ENCODE measurements at regions not wholly inside any gene's neighbourhood (a gene's known extent, or its start where the extent isn't known, plus 50 kb on each side); places are given as distances from the start of the nearest gene placed in this dataset.

DNA sequence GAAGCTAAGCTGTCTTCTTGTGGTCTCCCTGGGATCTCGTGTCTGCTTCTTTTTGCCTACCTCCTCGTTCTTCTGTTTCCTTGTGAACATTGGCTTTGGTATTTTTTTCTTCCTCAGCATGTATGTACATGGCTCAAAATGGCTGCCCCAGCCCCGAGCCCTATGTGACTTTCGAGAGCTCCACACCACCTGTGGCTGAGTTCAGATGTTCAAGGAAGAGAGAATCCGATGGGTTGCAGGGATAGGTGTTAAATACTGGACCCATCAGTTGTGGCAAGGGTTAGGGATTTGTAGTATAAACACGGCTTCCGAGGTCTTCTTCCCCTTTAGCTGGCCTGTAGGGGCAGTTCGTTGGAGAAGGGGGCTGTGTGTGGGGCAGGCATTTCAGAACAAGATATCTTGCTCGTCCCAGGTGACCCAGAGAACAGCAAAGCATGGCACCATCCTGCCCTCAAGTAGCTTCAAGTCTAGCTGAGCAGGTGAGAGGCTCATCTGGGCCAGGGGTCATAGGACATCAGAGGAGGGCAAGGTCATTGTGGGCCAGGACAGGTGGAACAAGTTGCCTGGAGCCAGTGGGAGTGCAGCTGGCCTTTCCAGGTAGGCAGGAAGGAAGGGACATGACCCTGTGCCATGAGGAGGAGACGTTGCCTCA is 57.2 kb upstream of the COMTD1 start:
- TF ChIP-seq, protein P1, sequence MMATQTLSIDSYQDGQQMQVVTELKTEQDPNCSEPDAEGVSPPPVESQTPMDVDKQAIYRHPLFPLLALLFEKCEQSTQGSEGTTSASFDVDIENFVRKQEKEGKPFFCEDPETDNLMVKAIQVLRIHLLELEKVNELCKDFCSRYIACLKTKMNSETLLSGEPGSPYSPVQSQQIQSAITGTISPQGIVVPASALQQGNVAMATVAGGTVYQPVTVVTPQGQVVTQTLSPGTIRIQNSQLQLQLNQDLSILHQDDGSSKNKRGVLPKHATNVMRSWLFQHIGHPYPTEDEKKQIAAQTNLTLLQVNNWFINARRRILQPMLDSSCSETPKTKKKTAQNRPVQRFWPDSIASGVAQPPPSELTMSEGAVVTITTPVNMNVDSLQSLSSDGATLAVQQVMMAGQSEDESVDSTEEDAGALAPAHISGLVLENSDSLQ (IDR thresholded peaks at IDR 0.05): no peak
- TF ChIP-seq, protein P2, sequence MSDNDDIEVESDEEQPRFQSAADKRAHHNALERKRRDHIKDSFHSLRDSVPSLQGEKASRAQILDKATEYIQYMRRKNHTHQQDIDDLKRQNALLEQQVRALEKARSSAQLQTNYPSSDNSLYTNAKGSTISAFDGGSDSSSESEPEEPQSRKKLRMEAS (IDR thresholded peaks at IDR 0.05; ENCODE audit: low read depth, low read length): no peak
- no peak for TF ChIP-seq BHLHE40 (IDR thresholded peaks at IDR 0.05; ENCODE audit: borderline replicate concordance in 1 of 2, low read depth in 2 of 2, low read length in 1 of 2)
- TF ChIP-seq MXI1 (IDR thresholded peaks at IDR 0.05; ENCODE audit: low read depth, low read length): no peak
- TF ChIP-seq BRCA1 (IDR thresholded peaks at IDR 0.05; ENCODE audit: low read depth, low read length): no peak
- TF ChIP-seq, protein P3, sequence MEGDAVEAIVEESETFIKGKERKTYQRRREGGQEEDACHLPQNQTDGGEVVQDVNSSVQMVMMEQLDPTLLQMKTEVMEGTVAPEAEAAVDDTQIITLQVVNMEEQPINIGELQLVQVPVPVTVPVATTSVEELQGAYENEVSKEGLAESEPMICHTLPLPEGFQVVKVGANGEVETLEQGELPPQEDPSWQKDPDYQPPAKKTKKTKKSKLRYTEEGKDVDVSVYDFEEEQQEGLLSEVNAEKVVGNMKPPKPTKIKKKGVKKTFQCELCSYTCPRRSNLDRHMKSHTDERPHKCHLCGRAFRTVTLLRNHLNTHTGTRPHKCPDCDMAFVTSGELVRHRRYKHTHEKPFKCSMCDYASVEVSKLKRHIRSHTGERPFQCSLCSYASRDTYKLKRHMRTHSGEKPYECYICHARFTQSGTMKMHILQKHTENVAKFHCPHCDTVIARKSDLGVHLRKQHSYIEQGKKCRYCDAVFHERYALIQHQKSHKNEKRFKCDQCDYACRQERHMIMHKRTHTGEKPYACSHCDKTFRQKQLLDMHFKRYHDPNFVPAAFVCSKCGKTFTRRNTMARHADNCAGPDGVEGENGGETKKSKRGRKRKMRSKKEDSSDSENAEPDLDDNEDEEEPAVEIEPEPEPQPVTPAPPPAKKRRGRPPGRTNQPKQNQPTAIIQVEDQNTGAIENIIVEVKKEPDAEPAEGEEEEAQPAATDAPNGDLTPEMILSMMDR (IDR thresholded peaks at IDR 0.05 in 2 of 3, conservative IDR thresholded peaks at IDR 0.05 in 1 of 3; ENCODE audit: control insufficient read depth in 2 of 3, extremely low read depth in 1 of 3, insufficient read depth in 1 of 3, low read depth in 3 of 3, low read length in 3 of 3): no peak
- TF ChIP-seq, protein P4, sequence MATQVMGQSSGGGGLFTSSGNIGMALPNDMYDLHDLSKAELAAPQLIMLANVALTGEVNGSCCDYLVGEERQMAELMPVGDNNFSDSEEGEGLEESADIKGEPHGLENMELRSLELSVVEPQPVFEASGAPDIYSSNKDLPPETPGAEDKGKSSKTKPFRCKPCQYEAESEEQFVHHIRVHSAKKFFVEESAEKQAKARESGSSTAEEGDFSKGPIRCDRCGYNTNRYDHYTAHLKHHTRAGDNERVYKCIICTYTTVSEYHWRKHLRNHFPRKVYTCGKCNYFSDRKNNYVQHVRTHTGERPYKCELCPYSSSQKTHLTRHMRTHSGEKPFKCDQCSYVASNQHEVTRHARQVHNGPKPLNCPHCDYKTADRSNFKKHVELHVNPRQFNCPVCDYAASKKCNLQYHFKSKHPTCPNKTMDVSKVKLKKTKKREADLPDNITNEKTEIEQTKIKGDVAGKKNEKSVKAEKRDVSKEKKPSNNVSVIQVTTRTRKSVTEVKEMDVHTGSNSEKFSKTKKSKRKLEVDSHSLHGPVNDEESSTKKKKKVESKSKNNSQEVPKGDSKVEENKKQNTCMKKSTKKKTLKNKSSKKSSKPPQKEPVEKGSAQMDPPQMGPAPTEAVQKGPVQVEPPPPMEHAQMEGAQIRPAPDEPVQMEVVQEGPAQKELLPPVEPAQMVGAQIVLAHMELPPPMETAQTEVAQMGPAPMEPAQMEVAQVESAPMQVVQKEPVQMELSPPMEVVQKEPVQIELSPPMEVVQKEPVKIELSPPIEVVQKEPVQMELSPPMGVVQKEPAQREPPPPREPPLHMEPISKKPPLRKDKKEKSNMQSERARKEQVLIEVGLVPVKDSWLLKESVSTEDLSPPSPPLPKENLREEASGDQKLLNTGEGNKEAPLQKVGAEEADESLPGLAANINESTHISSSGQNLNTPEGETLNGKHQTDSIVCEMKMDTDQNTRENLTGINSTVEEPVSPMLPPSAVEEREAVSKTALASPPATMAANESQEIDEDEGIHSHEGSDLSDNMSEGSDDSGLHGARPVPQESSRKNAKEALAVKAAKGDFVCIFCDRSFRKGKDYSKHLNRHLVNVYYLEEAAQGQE (IDR thresholded peaks at IDR 0.05; ENCODE audit: low read depth, low read length): no peak
- TF ChIP-seq, protein P5, sequence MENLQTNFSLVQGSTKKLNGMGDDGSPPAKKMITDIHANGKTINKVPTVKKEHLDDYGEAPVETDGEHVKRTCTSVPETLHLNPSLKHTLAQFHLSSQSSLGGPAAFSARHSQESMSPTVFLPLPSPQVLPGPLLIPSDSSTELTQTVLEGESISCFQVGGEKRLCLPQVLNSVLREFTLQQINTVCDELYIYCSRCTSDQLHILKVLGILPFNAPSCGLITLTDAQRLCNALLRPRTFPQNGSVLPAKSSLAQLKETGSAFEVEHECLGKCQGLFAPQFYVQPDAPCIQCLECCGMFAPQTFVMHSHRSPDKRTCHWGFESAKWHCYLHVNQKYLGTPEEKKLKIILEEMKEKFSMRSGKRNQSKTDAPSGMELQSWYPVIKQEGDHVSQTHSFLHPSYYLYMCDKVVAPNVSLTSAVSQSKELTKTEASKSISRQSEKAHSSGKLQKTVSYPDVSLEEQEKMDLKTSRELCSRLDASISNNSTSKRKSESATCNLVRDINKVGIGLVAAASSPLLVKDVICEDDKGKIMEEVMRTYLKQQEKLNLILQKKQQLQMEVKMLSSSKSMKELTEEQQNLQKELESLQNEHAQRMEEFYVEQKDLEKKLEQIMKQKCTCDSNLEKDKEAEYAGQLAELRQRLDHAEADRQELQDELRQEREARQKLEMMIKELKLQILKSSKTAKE (IDR thresholded peaks at IDR 0.05; ENCODE audit: low read depth, poor library complexity, severe bottlenecking): no peak
- TF ChIP-seq, protein P6, sequence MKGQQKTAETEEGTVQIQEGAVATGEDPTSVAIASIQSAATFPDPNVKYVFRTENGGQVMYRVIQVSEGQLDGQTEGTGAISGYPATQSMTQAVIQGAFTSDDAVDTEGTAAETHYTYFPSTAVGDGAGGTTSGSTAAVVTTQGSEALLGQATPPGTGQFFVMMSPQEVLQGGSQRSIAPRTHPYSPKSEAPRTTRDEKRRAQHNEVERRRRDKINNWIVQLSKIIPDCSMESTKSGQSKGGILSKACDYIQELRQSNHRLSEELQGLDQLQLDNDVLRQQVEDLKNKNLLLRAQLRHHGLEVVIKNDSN (IDR thresholded peaks at IDR 0.05; ENCODE audit: borderline replicate concordance, extremely low read length, insufficient read depth, low read depth, low read length): no peak
- no peak for TF ChIP-seq POLR2A (IDR thresholded peaks at IDR 0.05; ENCODE audit: low read depth, low read length)
- TF ChIP-seq JUND (IDR thresholded peaks at IDR 0.05; ENCODE audit: low read depth, low read length): no peak
- TF ChIP-seq EZH2 (IDR thresholded peaks at IDR 0.05; ENCODE audit: borderline replicate concordance, control insufficient read depth, low read depth, low read length): no peak
- TF ChIP-seq, protein P7, sequence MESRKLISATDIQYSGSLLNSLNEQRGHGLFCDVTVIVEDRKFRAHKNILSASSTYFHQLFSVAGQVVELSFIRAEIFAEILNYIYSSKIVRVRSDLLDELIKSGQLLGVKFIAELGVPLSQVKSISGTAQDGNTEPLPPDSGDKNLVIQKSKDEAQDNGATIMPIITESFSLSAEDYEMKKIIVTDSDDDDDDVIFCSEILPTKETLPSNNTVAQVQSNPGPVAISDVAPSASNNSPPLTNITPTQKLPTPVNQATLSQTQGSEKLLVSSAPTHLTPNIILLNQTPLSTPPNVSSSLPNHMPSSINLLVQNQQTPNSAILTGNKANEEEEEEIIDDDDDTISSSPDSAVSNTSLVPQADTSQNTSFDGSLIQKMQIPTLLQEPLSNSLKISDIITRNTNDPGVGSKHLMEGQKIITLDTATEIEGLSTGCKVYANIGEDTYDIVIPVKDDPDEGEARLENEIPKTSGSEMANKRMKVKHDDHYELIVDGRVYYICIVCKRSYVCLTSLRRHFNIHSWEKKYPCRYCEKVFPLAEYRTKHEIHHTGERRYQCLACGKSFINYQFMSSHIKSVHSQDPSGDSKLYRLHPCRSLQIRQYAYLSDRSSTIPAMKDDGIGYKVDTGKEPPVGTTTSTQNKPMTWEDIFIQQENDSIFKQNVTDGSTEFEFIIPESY (IDR thresholded peaks at IDR 0.05): no peak

Data from GM12878 (cell line).